HCT116 (cell line): ENCODE measurements at regions not wholly inside any gene's neighbourhood (a gene's known extent, or its start where the extent isn't known, plus 50 kb on each side); places are given as distances from the start of the nearest gene placed in this dataset.

Source experiments
- ATAC-seq: fragments of 200-7000 bp; cut with Tn5 transposase; 2 replicates; pipeline ENCODE4 v1.9.1; 2020; ENCODE audit warnings: mild to moderate bottlenecking, moderate library complexity
- BruUV-seq: library from RNA; stranded (reverse); fragments of 400-500 nt; replicated peaks from 2 replicates; lab custom pipeline; 2021; lab: Mats Ljungman, UMichigan
- CTCF ChIA-PET: fragments of 300-600 bp; sonication (Branson Sonifier 250); formaldehyde crosslinking; loops from one replicate; lab custom pipeline; 2021; ENCODE audit warnings: antibody characterized with exemption; lab: Charles Lee
- POLR2A ChIA-PET: fragments of 300-600, 350-600 bp; sonication (Branson Sonifier 250); formaldehyde crosslinking; loops from one replicate; lab custom pipeline; 2021; ENCODE audit warnings: antibody characterized with exemption; lab: Charles Lee
- RAD21 ChIA-PET, 2 experiments: fragments of 300-600 bp; sonication (Branson Sonifier 250); formaldehyde crosslinking; loops; one replicate each; lab custom pipeline; 2023; ENCODE audit warnings: low total read pairs in 2 of 2; ENCODE audit not compliant: uncharacterized antibody in 2 of 2, unreplicated experiment in 2 of 2, low non-redundant PET in 1 of 2; lab: Charles Lee
- DNase-seq: peaks from one replicate; pipeline ENCODE4 v3.0.0-alpha.2; 2010; ENCODE audit warnings: low read depth, low spot score
- H2AFZ ChIP-seq: fragments of 200-600 bp; shearing (Covaris generic), sonication (generic); 2 replicates; pipeline ENCODE4 v1.6.1; 2017; ENCODE audit warnings: low read depth, mixed run types, mixed read lengths, antibody characterized with exemption, low read length; ENCODE audit not compliant: poor library complexity, severe bottlenecking
- H3K27ac ChIP-seq: 2 replicates; pipeline ENCODE4 v1.5.1; 2012; ENCODE audit warnings: low read depth, low read length
- H3K27me3 ChIP-seq: fragments of 200-600 bp; sonication (generic); 2 replicates; pipeline ENCODE4 v1.6.1; 2016; ENCODE audit warnings: mixed run types, low read length, mixed read lengths; ENCODE audit not compliant: insufficient read depth
- H3K36me3 ChIP-seq, 2 experiments: fragments of 200-500 bp in 1 of 2; fragments of 200-600 bp in 1 of 2; sonication (Bioruptor generic) in 1 of 2; sonication (generic) in 1 of 2; 2 replicates each; pipeline versions ENCODE4 v1.5.1 to v1.6.1; 2014 to 2016; ENCODE audit warnings: low read length in 2 of 2, inconsistent platforms in 1 of 2, mixed read lengths in 1 of 2, mixed run types in 1 of 2; ENCODE audit not compliant: insufficient read depth in 2 of 2, control insufficient read depth in 1 of 2
- H3K4me1 ChIP-seq, 2 experiments: fragments of 200-600 bp in 1 of 2; sonication (generic) in 1 of 2; 2 replicates each; pipeline versions ENCODE4 v1.5.1 to v1.6.1; 2012 to 2017; ENCODE audit warnings: low read length in 2 of 2, inconsistent platforms in 1 of 2, mild to moderate bottlenecking in 1 of 2, mixed read lengths in 1 of 2, mixed run types in 1 of 2, moderate library complexity in 1 of 2; ENCODE audit not compliant: insufficient read depth in 2 of 2, control insufficient read depth in 1 of 2
- H3K4me2 ChIP-seq: fragments of 200-600 bp; sonication (generic); 2 replicates; pipeline ENCODE4 v1.6.1; 2017; ENCODE audit warnings: mixed run types, low read length, mixed read lengths
- H3K4me3 ChIP-seq, 2 experiments: fragments of 200-600 bp in 1 of 2; sonication (generic) in 1 of 2; replicated peaks in 1 of 2; 2 replicates each; pipeline ENCODE4 v1.5.1; 2011 to 2016; ENCODE audit warnings: low read length in 2 of 2, control low read depth in 1 of 2, low read depth in 1 of 2, mild to moderate bottlenecking in 1 of 2, mixed read lengths in 1 of 2, mixed run types in 1 of 2
- H3K79me2 ChIP-seq: fragments of 200-600 bp; sonication (generic); 2 replicates; pipeline ENCODE4 v1.6.1; 2017; ENCODE audit warnings: mild to moderate bottlenecking, mixed run types, low read length, moderate library complexity, mixed read lengths; ENCODE audit not compliant: insufficient read depth
- H3K9ac ChIP-seq: fragments of 200-600 bp; sonication (generic); 2 replicates; pipeline ENCODE4 v1.6.1; 2016; ENCODE audit warnings: low read length, mixed read lengths
- H3K9me2 ChIP-seq: fragments of 200-600 bp; sonication (generic), shearing (Covaris generic); 2 replicates; pipeline ENCODE4 v1.6.1; 2017; ENCODE audit warnings: mixed run types, mild to moderate bottlenecking, moderate library complexity; ENCODE audit not compliant: insufficient read depth
- H3K9me3 ChIP-seq, 2 experiments: fragments of 200-500 bp in 1 of 2; fragments of 200-600 bp in 1 of 2; sonication (Bioruptor generic) in 1 of 2; sonication (generic) in 1 of 2; 2 replicates each; pipeline ENCODE4 v1.6.1; 2014 to 2017; ENCODE audit warnings: low read length in 2 of 2, mixed read lengths in 2 of 2, inconsistent platforms in 1 of 2, low read depth in 1 of 2, mild to moderate bottlenecking in 1 of 2, mixed run types in 1 of 2, moderate library complexity in 1 of 2; ENCODE audit not compliant: control insufficient read depth in 1 of 2, insufficient read depth in 1 of 2
- H4K20me1 ChIP-seq: fragments of 200-600 bp; sonication (generic), shearing (Covaris generic); 2 replicates; pipeline ENCODE4 v1.6.1; 2017; ENCODE audit warnings: mixed run types, mild to moderate bottlenecking, moderate library complexity; ENCODE audit not compliant: insufficient read depth
- CEBPB ChIP-seq: IDR thresholded peaks from 2 replicates; pipeline ENCODE4 v1.6.1; 2012; ENCODE audit warnings: low read depth
- CTCF ChIP-seq, 3 experiments: fragments of 200-600 bp in 1 of 3; sonication (generic) in 1 of 3; IDR thresholded peaks in 2 of 3; conservative IDR thresholded peaks in 1 of 3; 2 replicates each; pipeline ENCODE4 v1.5.1; 2012 to 2017; ENCODE audit warnings: low read depth in 2 of 3, low read length in 2 of 3, antibody characterized with exemption in 1 of 3, borderline replicate concordance in 1 of 3, control low read depth in 1 of 3, mild to moderate bottlenecking in 1 of 3, mixed read lengths in 1 of 3, mixed run types in 1 of 3, moderate library complexity in 1 of 3; ENCODE audit not compliant: insufficient read depth in 1 of 3
- EGR1 ChIP-seq: IDR thresholded peaks from 2 replicates; pipeline ENCODE4 v1.6.1; 2012; ENCODE audit warnings: low read depth
- EZH2 ChIP-seq: fragments of 200-600 bp; sonication (generic); IDR thresholded peaks from 2 replicates; pipeline ENCODE4 v1.6.1; 2017; ENCODE audit warnings: antibody characterized with exemption, mixed run types
- EZH2phosphoT487 ChIP-seq: fragments of 200-600 bp; IDR thresholded peaks from 2 replicates; pipeline ENCODE4 v1.6.1; 2018; ENCODE audit warnings: antibody characterized with exemption, borderline replicate concordance
- FOSL1 ChIP-seq: IDR thresholded peaks from 2 replicates; pipeline ENCODE4 v1.6.1; 2012; ENCODE audit warnings: low read depth
- MAX ChIP-seq: IDR thresholded peaks from 2 replicates; pipeline ENCODE4 v1.6.1; 2012
- POLR2AphosphoS5 ChIP-seq: IDR thresholded peaks from 2 replicates; pipeline ENCODE4 v1.6.1; 2011; ENCODE audit warnings: mild to moderate bottlenecking, low read depth, low read length, moderate library complexity
- REST ChIP-seq: IDR thresholded peaks from 2 replicates; pipeline ENCODE4 v1.6.1; 2012; ENCODE audit warnings: low read depth
- SIN3A ChIP-seq: IDR thresholded peaks from 2 replicates; pipeline ENCODE4 v1.6.1; 2012; ENCODE audit warnings: low read depth
- SP1 ChIP-seq: IDR thresholded peaks from 2 replicates; pipeline ENCODE4 v1.6.1; 2012; ENCODE audit warnings: low read depth
- SRF ChIP-seq: IDR thresholded peaks from 2 replicates; pipeline ENCODE4 v1.6.1; 2012; ENCODE audit warnings: low read depth
- TCF7L2 ChIP-seq: IDR thresholded peaks from 2 replicates; pipeline ENCODE4 v1.7.0; 2011; ENCODE audit warnings: borderline replicate concordance, inconsistent platforms; ENCODE audit not compliant: insufficient read depth, insufficient read length; ENCODE audit errors: extremely low read depth
- ZFX ChIP-seq: fragments of 450-650 bp; IDR thresholded peaks from 2 replicates; pipeline ENCODE4 v1.6.1; 2017
- ZNF274 ChIP-seq: fragments of 200-500 bp; sonication (Bioruptor generic); IDR thresholded peaks from 2 replicates; pipeline ENCODE4 v1.6.1; 2014; ENCODE audit warnings: mild to moderate bottlenecking, low read depth, low read length, inconsistent platforms
- intact Hi-C: fragments of 100-400 bp; cut with micrococcal nuclease; formaldehyde crosslinking; loops from 2 replicates; pipeline ENCODE4 v1.10.0; 2022

GRCh38 chr18:42288129-42288528 lies 333.1 kb downstream of the PIK3C3 start:
- Histone ChIP-seq H3K79me2 (no peaks in the 10 kb centered on the region), H3K27me3 (no peaks in the 10 kb centered on the region), H3K9ac (no peak overlapping the region), H3K9me3 (peaks cover 0 to 9% of the 10 kb centered on the region in 2 experiments; a peak in 1 of 4 replicates), H3K36me3 (no peaks in the 10 kb centered on the region), H3K4me3 (no peak overlapping the region), H3K27ac (no peak overlapping the region), H2AFZ (no peak overlapping the region), H4K20me1 (no peaks in the 10 kb centered on the region), H3K4me2 (no peak overlapping the region), H3K4me1 (no peaks in the 10 kb centered on the region), H3K9me2 (no peaks in the 10 kb centered on the region)
- ATAC-seq (no peak), DNase-seq (no peak)
- no TSS peak for BruUV-seq
- POLR2A ChIA-PET, result no interaction called here
- intact Hi-C loops, result no loop called here
- RAD21 ChIA-PET, result no interaction called here
- TF ChIP-seq ZFX (no peak), EGR1 (no peak), CEBPB (no peak), SIN3A (no peak), SP1 (no peak), FOSL1 (no peak), REST (no peak), EZH2 (no peak), EZH2phosphoT487 (no peak), CTCF (IDR thresholded peaks at IDR 0.05 in 2 of 3, conservative IDR thresholded peaks at IDR 0.05 in 1 of 3; ENCODE audit: borderline replicate concordance in 1 of 3, insufficient read depth in 1 of 3, low read depth in 2 of 3, low read length in 2 of 3) (no peak), ZNF274 (no peak), SRF (no peak), MAX (no peak), POLR2AphosphoS5 (no peak), TCF7L2 (no peak)
- CTCF ChIA-PET, result no interaction called here
